HG03520 (cell line): ENCODE measurements at regions not wholly inside any gene's neighbourhood (a gene's known extent, or its start where the extent isn't known, plus 50 kb on each side); places are given as distances from the start of the nearest gene placed in this dataset.

Experiments
- ATAC-seq: cut with Tn5 transposase; IDR thresholded peaks from one replicate; pipeline ENCODE4 v1.9.1; 2021; ENCODE audit warnings: mild to moderate bottlenecking, moderate library complexity; ENCODE audit not compliant: unreplicated experiment

DNA sequence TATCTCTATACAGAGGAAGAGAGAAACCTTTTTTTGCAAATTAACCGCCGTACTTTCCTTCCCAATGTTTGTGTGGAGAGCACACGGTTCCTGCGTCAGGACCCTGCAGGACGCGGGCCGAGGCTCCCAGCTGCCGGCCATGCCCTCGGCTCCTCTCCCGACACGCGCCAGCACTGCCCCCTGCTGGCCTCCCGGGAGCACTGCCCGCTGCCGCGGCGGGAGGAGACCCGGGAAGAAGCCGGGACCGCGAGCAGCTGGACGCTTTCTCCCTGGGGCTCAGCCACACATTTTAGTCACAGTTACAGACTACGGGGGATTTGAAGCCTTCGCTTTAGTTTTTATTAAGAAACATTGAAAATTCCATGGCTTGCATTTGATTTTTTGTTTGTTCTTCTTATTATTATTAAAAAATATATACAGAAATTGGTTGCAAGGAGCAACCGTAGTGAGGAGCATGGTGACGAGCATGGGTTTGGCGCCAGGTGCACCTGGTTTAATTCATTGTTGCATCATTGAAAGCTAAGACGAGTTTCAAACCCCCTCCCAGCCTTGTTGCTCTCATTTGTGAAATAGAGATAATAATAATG is 401.2 kb downstream of the GALR1 start:
- ATAC-seq = peak; percentile 83

DNA sequence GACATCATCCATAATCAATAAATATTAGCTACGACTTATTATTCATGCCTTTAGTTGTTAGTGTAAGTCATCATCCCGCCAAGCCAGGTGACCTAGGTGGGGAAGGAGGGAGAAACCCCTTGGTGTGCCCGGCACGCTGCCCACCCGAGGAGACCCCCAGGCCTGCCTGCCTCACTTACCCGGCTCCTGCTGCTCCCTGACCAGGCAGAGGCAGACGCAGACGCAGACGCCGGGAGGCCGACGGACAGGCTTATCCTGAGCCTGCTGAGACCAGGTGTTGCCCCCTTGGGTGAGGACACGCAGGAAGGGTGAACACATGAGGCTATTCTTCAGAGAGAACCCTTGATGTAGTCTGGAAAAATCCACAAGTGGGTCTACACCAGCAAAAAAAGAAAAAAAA is 401.8 kb downstream of the GALR1 start:
- ATAC-seq = no peak

DNA sequence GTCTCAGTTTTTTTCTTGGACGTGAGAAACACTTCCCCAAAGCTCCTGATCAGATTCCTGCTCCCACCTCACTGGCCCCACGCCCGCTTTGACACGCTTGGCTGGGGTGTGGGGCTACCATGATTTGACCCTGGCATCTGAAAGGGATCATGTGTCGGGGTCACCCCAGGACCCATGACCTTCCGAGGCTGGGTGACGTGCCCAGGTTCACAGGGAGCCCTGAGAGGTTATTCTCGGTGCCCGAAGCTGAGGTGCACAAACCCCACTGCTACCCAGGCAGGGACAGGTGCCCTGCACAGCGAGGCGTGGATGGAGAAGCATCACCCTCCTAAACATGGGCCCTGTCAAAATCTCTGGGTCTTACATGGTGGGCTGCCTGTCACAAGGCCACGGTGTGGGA is 404.1 kb downstream of the GALR1 start:
- ATAC-seq = no peak

DNA sequence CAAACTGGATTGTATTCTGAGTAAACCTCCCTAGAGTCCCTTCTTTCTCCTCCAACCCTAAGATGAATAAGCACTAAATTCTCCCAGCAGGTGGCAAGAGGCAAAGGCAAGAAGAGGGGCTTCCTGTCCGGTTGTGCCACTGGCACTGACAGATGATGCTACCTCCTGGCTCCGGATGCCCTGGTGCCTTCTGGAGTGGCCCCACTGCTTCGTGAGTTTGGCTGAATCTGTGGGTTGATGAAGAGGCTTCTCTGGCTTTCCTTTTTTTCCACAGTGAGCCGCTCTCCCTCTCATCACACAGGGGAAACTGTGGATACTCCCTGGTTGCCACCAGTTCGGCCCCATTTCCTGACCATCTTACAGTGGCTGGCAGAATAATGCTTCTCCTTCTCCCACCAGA is 404.7 kb downstream of the GALR1 start:
- ATAC-seq = no peak

DNA sequence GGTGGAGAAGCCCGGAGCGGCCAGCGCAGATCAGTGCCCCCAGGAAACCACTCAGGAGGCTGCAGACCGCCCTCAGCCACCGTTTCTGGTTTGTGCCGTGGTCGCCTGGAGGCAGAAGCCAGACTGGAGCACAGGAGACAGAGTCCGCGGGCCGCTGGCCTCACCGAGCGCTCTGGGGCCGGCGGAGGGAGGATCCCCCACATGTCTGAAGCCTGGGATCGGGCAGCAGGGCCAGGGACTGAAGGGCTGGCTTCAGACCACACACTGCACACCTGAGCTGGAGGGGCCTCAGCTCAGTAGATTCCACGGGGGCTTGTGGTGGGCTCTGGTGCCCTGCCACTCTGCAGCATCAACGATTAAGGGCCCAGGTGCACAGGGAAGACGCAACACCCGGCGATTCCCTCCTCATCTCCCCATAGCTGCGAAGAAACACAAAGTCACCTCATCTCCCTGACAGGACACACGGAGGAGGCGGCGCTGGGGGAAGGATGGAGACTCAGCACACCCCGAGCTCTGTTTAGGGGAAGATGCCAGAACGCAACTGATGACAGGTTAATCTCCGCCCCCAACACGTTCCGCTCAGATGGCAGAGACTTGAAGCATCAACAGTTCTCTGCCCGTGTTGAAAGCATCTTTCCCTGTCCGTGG is 408.1 kb downstream of the GALR1 start:
- ATAC-seq = no peak

DNA sequence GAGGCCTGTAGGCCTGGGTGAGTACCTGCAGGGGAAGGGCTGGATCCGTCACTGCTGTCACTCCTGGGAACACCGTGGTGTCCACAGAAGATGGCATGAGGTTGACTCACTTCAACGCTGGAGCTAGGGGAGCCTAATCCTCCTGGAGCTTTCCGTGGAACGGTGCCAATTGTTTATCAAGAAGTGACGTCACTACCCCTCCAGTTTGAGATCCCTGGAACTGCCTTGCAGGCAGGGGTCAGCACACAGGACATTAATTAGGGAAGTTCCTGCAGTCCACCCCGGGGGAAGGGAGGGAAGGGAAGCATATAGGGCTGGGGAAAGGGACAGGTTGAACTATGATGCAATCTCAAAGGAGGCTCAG is 408.6 kb downstream of the GALR1 start:
- no peak for ATAC-seq

DNA sequence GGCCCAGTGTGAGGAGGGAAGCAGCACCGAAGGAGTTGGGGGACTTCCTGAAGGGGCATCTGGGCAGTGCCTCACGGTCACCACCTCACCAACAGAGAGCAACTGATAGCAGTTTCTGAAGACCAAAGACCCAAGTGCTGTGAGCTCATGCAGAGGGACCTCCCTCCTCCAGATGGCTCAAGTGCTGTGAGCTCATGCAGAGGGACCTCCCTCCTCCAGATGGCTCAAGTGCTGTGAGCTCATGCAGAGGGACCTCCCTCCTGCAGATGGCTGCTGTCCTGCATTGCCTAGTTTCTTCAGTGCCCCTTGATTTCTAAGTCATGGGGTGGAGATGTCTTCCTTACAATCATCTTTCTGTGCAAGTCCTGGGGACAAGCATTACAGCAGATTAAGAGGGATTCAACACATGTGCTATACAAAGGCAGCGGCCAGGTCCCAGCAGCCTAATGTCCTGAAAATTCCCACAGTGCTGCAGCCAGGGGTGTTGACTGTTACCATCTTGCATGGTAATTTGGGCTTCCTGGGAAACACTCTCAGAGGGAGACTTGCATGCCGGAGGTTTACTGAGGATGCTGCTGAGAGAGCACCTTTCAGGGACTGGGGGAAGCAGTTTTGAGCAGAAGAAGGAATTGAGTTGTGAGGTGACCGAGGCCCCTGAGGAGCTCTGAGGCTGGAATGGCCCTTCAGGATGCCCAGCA is 409.3 kb downstream of the GALR1 start:
- no peak for ATAC-seq

DNA sequence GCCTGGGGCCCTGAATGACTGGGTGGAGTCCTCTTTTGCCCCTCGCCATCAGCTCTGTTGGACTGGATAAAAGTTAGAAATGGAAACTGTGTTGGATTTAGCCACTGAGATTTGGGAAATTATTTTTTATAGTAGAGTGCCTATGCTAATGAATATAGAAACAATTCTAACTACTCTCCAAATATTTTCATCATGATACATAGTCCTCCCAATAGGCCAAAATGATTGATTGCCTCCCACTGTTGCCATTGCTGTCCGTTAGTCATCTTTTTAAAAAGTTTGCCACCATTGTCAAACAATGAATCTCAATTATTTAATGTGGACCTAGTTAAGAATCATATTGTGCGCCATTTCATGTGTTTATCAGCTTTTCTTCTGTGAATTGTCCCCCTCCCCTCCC is 417.0 kb downstream of the GALR1 start:
- no peak for ATAC-seq

DNA sequence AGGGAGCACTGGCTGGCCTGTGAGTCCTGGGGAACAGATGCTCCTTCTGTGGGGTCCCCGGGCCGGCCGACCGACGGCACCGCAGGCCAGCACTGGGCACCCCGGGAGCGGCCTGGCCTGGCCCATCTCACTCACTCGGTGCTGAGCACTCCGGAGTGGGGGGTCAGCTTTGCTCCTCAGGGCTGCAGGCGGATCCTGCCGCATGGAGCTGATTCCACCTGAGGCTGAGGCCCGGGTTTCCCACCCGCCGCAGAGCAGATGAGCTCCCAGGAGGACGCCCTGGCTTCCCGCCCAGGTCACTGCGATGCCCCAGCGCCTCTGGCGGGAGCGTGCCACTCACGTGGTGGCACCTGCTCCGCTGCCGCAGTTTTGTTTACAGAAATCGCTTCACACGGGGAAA is 418.6 kb downstream of the GALR1 start:
- ATAC-seq = no peak

DNA sequence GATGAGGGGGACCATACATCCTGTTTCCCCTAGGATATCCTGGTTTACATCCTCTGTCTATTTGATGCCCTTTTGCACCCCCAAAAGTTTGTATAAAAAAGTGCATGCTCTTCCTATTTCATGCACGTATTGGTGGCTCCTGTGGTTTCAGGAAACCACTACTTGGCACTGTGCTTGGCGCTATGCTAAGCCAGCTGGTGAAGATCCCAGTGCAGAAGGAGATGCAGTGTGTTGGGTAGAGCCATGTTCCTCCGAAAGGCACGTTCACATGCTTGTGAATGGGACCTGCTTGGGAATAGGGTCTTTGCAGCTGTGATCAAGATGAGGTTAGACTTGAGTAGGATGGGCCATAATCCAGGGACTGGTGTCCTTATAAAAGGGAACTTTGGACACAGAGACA is 419.7 kb downstream of the GALR1 start:
- no peak for ATAC-seq

DNA sequence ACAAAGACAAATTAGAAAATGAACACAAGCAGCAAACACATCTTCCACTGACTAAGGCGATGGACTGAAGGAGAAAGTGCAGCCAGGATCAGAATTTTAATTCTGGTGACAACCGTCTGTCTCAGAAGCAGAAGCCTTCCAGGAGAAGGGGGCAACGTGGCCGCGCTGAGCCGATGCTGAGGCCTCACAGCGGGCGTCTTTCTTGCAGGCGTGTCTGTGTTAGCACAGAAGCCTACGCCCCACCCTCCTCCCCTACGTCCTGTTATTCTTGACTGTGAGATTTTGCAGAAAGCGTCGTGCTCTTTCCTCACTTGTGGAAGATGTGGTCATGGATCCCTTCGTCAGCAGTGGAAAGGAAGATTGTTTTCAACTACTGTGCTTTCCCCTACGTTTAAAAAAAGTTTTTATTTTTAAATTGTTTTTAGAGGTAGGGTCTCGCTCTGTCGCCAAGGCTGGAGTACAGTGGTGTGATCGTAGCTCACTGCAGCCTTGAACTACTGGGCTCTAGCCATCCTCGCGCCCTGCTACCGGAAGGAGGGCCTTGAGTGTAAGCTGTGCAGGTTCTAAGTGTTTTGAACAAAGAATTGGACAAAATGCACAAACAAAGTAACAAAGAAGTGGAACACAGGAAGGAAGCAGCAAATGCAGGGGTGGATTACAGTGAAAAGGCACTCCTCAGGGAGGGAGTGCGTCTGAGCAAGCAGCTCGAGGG is 422.0 kb downstream of the GALR1 start:
- no peak for ATAC-seq

DNA sequence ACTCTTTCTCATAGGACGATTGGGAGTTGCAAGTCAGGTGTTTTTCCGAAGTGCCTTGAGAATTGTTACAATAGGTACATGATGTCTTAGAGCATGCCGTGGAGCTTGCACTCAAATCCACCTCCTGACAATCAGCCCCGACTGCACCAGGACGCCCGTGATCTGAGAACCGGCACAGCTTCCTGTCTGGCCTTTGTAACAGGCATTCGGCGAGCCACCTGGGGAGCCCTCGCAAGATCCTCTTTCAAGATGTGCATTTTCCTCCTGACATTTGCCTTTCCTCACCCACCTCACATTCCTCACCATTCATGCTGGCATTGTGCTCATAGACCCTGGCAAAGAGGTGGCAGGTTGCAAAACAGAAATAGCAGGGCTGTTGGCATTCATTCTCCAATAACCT is 427.3 kb downstream of the GALR1 start:
- ATAC-seq = no peak

DNA sequence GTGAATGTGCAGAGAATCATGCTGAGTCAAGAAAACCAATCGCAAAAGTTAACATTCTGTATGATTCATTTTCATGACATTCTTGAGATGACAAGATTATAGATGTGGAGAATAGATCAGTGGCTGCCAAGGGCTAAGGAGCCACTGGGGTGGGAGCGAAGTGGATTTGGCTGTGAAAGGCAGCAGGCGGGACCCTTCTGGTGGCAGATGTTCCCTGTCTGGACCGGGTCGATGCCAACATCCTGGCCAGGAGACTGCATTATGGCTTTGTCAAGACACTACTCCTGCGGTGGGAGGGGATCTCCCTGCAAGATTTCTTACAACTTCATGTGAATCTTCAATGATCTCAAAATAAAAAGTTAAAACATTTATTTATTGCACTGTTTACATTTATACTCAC is 427.9 kb downstream of the GALR1 start:
- no peak for ATAC-seq

DNA sequence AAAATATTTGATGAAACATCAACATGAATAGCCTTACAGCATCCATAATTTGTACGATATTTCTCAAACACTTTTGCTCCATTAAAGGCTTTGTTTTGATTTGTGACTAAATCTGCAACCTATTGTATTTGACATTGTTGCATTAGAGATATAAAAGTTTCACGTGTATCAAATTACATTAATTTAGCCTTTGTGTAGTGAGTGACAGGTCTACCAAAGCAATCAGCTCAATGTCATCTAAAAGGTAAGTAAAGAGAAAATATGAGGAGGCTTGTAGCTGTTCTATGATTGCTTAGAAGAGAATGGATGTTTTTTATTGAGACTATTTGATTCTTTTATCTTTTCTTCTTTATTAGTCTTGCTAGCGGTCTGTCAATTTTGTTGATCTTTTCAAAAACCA is 430.2 kb downstream of the GALR1 start:
- no peak for ATAC-seq

DNA sequence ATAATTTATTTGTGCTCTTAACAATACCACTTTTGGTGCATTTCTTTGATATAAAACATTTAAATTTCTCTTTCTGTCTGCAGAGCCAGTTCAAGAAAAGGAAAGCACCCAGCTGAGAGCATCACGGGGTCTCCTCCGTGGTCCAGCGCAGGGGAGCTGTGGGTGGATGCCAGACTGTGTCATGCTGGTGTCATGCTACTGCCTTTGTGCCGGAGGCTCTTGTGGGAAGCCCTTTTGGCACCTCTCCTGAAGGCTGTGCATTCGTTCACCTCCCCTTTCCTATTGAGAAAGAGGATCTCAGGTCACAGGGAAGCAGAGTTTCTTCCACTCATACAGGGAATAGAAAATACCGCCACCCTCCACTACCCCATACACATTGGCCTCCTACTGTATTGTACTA is 450.4 kb downstream of the GALR1 start:
- no peak for ATAC-seq

DNA sequence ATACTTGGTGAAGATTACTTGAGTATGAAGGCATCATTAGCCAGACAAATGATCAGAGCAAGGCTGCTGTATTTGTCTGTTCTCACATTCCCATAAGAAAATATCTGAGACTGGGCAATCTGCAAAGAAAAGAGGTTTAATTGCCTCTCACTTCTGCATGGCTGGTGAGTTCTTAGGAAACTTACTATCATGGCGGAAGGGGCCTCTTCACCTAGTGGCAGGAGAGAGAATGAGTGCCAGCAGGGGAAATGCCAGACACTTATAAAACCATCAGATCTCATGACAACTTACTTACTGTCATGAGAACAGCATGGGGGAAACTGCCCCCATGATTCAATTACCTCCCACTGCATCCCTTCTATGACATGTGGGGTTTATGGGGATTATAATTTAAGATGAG is 452.3 kb downstream of the GALR1 start:
- no peak for ATAC-seq

DNA sequence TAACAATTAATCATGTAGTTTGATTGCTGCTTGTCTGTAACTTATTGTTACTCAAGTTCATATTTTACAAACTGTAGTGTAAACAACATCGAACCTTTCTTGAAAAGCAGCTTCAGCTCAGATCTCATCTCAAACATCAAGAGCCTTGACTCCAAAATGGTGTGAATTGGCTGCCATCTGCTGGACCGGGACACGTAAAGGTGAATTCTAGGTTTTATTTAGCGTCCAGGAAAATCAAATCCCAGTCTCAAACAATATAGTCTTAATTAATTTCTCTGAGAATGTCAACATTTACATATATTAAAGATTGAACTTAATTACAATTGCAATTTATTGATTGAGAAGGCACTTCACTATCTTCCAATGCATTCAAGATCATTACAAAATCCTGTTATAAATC is 453.0 kb downstream of the GALR1 start:
- ATAC-seq = no peak

DNA sequence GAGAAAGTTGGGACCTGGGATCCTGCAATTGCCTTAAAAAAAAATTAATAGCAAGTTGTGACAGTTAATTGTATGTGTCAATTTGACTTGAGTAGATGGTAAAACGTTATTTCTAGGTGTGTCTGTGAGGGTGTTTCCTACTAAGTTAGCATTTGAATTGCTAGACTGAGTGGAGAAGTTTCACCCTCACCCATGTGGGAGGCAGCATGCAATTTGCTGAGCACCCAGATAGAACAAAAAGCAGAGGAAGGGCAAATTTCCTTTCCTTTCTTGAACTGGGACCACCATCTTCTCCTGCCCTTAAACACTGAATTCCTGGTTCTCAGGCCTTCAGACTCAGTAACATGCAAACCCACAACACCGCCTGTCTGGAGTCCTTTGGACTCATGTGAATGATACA is 455.7 kb downstream of the GALR1 start:
- ATAC-seq = no peak

DNA sequence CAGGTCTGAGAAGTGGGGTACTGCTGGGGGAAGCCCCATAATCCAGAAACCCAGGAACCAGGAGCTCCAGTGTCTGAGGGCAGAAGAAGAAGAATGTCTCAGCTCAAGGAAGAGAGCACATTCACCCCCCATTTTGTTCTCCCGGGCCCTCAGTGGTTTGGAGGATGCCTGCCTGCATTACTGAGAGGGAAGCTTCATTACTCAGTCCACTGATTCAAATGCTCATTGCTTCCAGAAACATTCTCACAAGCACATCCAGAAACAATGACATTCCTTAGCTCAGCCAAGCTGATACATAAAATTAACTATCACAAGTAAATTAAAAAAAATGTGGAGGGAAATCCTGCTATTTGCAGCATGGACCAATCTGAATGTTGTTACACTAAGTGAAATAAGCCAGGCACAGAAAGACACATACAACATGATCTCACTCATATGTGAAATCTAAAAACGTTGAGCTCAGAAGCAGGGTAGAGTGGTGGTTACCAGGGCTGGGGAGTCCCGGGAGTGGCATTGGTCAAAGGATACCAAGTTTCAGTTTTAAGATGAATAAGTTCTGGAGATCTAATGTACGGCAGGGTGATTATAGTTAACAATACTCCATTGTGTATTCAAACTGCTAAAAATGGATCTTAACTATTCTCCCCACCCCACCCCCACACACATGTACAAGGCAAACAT is 459.3 kb downstream of the GALR1 start:
- ATAC-seq = no peak

DNA sequence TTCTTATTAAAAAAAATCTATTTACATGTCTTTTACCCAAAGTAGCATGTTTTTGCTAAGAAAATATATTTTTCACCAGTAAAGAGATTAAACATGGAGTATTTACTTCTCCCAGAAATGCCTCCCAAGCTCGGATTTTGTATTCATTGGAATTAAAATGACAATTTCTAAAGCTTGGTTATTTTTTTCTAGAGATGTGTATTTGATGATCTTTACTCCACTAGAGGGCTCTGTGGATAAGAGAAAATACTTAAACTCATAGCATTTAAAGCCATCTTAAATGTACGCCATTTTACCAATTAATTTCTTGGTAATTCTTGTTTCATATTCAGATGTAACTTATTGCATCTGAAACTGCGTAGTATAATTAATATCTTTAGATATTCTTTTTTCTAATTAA is 461.4 kb downstream of the GALR1 start:
- ATAC-seq = no peak

DNA sequence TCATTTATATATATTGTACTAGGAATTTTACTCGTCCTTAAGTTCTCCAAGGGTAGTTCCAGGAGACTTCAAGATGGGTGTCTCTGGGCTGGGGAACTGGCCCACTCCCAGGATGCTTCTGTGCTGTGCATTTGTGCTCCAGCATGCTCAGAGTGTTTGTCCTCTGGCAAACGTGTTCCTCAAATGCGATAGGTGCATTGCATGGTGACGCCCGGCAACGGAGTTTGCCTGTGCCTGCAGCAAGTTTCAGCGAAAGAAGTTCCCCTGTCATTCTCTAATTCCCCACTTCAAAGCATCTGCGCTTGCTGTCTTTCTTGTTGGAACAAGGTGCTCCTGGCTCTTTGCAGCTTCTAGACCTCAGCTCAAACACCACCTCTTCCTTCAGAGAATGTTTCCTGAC is 465.1 kb downstream of the GALR1 start:
- ATAC-seq = no peak

DNA sequence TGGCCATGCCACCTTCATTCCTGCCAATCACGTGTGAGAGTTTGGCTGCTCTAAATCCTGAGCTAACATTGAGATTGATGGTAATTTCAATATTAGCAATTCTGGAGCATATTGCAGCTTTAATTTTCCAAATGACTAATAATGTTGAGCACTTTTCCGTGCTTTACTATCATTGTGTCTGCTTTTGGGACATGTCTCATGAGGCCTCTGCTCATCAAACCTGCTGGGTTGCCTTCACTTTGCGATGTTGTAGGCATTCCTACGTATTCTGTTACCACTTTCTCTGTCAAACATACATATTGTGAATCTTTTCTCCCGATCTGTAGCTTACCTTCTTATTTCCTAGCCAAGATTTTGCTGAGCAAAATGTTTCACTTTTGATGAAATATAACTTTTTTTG is 466.6 kb downstream of the GALR1 start:
- ATAC-seq = no peak
